NCI-H69 (cell line): ENCODE measurements at regions not wholly inside any gene's neighbourhood (a gene's known extent, or its start where the extent isn't known, plus 50 kb on each side); places are given as distances from the start of the nearest gene placed in this dataset.

Experiments used
- DNase-seq: peaks from one replicate; lab custom pipeline; 2025; lab: John Stamatoyannopoulos, UW

- no peak for DNase-seq
These were observed 389.9 kb upstream of the ANXA10 start for GRCh38 chr4:167702391-167702790.

GRCh38 chr4:167711517-167711916 lies 380.8 kb upstream of the ANXA10 start:
- no peak for DNase-seq

- DNase-seq, result no peak
These were observed 378.6 kb upstream of the ANXA10 start for GRCh38 chr4:167713756-167714155.

- DNase-seq, result no peak
These were observed 377.2 kb upstream of the ANXA10 start for GRCh38 chr4:167715176-167715575.

- DNase-seq, result no peak
These were observed 374.8 kb upstream of the ANXA10 start for GRCh38 chr4:167717495-167717894.

GRCh38 chr4:167721617-167722486 lies 370.5 kb upstream of the ANXA10 start:
- no peak for DNase-seq

GRCh38 chr4:167722487-167722808 lies 369.9 kb upstream of the ANXA10 start:
- DNase-seq, result no peak

GRCh38 chr4:167724941-167725340 lies 367.4 kb upstream of the ANXA10 start:
- DNase-seq, result no peak

GRCh38 chr4:167730769-167731168 lies 361.6 kb upstream of the ANXA10 start:
- no peak for DNase-seq

GRCh38 chr4:167745024-167745687 lies 347.2 kb upstream of the ANXA10 start:
- no peak for DNase-seq

GRCh38 chr4:167767281-167767680 lies 325.1 kb upstream of the ANXA10 start:
- DNase-seq, result no peak

GRCh38 chr4:167774646-167775045 lies 317.7 kb upstream of the ANXA10 start:
- no peak for DNase-seq

- DNase-seq, result no peak
These were observed 317.0 kb upstream of the ANXA10 start for GRCh38 chr4:167775375-167775774.

GRCh38 chr4:167779280-167779679 lies 313.1 kb upstream of the ANXA10 start:
- no peak for DNase-seq

- no peak for DNase-seq
These were observed 312.5 kb upstream of the ANXA10 start for GRCh38 chr4:167779864-167780263.

GRCh38 chr4:167784826-167785225 lies 307.5 kb upstream of the ANXA10 start:
- DNase-seq, result no peak

- DNase-seq, result no peak
These were observed 306.8 kb upstream of the ANXA10 start for GRCh38 chr4:167785523-167785922.

- no peak for DNase-seq
These were observed 305.8 kb upstream of the ANXA10 start for GRCh38 chr4:167786504-167786903.

GRCh38 chr4:167787231-167787630 lies 305.1 kb upstream of the ANXA10 start:
- peak; percentile 4 for DNase-seq

- no peak for DNase-seq
These were observed 289.7 kb upstream of the ANXA10 start for GRCh38 chr4:167802463-167803212.

GRCh38 chr4:167811958-167812357 lies 280.4 kb upstream of the ANXA10 start:
- DNase-seq, result no peak

- no peak for DNase-seq
These were observed 266.1 kb upstream of the ANXA10 start for GRCh38 chr4:167826281-167826680.

GRCh38 chr4:167831855-167832254 lies 260.5 kb upstream of the ANXA10 start:
- no peak for DNase-seq
